ENCODE measurements at regions not wholly inside any gene's neighbourhood (a gene's known extent, or its start where the extent isn't known, plus 50 kb on each side); places are given as distances from the start of the nearest gene placed in this dataset.
"Not testable (repeated sequence)": the region's sequence is repeated elsewhere in the genome, so short reads cannot be mapped to it uniquely, and the experiment has no call there.

DNA sequence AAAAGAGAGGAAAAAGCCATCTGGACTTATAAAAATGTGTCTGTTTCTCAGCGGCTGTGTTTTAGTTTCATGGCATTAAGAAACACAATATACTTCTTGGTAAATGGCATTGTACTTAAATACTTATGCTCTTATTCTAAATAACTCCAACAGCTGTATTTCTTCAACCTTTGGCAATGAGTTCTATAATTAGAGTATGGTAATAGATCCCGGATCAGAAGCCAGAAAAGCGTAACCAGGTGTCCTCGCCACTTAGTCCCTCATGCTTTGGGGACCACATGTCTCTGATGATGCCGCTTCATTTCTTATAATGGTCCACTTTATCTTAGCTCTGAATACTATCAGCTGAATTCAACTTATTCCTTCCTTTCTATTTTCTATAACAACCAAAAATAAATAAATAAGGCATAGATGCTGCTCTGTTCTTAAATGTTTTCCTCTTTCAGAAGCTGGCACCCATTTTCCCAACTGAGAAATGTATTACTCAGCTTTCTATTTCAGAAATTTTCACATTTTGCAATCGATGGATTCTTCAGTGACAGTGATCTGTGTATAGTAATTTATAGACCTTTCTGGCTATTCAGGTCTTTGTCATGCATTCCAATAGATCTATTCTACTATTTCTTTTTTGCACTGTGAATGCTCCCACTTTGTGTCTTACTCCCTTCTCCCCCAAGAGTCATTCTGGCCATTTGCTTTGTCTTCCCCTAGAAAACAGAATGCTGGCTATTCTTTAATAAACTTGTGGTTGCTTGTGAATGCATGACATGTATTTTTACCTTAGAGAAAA, 87.6 kb upstream of the KBTBD8 start:
- no peak for FAIRE-seq
- DNase-seq (ENCODE audit: insufficient read length, low spot score) = no peak
- TF ChIP-seq POLR2A (IDR thresholded peaks at IDR 0.05; ENCODE audit: low read depth, low read length) = no peak

DNA sequence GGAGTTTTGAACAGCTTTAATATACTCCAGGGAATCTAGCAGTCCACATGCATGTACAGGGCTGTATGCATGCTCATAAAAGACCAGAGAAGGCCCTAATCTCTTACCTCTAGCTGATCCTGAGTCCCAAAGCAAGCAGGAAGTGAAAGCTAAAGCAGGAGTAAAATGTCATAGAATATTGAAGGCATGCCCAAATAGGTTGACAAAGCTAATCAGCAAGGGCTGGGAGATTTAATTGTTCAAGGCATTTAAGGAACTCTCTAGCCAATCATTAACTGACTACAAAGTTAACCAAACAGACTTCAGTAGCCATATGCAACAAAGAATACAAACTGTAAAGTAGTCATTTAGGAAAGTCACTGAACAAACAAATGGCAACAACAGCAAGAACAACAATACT, 85.8 kb upstream of the KBTBD8 start:
- no peak for TF ChIP-seq POLR2A (IDR thresholded peaks at IDR 0.05; ENCODE audit: low read depth, low read length)
- DNase-seq (ENCODE audit: insufficient read length, low spot score) (no peak), FAIRE-seq (no peak)

DNA sequence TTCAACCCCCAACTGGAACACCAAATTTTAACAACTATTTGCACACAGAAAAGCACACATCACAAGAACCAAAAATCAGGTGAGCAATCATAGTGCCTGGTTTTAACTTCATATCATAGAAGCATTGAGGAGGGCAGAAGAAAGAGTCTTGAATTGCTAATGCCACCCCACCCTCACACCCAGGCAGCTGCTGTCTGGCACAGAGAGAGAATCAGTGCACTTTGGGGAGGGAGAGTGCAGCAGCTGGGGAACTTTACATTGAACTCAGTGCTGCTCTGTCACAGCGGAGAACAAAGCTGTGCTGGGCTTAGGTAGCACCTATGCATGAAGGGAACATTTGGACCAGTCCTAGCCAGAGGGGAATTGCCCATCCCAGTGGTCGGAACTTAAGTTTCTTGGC, 76.0 kb upstream of the KBTBD8 start:
- no peak for FAIRE-seq
- no peak for DNase-seq (ENCODE audit: insufficient read length, low spot score)
- no peak for TF ChIP-seq POLR2A (IDR thresholded peaks at IDR 0.05; ENCODE audit: low read depth, low read length)

- no peak for TF ChIP-seq POLR2A (IDR thresholded peaks at IDR 0.05; ENCODE audit: low read depth, low read length)
- no peak for DNase-seq (ENCODE audit: insufficient read length, low spot score)
- no peak for FAIRE-seq
These were observed 74.1 kb upstream of the KBTBD8 start for GRCh38 chr3:66923969-66924368.

DNA sequence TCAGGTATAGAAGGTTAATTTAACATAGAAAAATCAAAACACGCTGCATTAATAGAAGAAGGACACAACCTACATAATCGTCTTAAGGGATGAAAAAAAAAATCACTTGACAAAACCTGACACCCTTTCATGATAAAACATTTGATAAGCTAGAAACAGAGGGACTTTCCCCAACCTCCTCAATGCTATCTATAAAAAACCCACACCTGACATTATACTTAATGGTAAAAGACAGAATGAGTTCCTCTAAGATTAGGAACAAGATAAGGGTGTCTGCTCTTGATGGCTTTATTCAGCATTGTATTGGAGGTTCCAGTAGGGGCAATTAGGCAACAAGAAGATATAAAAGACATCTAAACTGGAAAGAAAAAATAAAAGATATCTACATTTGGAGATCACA, 69.9 kb upstream of the KBTBD8 start:
- no peak for TF ChIP-seq POLR2A (IDR thresholded peaks at IDR 0.05; ENCODE audit: low read depth, low read length)
- no peak for DNase-seq (ENCODE audit: insufficient read length, low spot score)
- no peak for FAIRE-seq

- DNase-seq (ENCODE audit: insufficient read length, low spot score) (no peak), FAIRE-seq (no peak)
- TF ChIP-seq POLR2A (IDR thresholded peaks at IDR 0.05; ENCODE audit: low read depth, low read length) = no peak
These were observed 66.8 kb upstream of the KBTBD8 start for GRCh38 chr3:66931291-66931690.

DNA sequence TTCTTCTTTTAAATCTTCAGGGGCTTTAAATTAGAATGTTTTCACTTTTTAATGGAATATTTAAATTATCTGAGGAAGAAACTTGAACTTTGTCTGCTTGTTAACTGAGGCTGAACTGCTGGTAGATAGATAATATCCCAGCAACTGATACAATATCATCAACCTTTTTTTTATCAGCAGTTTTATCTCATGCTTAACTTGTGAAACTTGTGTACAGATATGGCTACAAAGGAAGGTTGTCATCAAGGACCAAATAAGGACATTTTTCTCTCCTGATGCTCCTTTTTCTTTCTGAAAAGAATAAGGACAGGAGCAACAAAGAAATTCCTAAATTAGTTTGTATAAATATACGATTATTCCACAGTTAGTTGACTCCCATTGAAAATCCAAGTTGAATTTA, 66.4 kb upstream of the KBTBD8 start:
- FAIRE-seq = no peak
- DNase-seq (ENCODE audit: insufficient read length, low spot score) = no peak
- TF ChIP-seq POLR2A (IDR thresholded peaks at IDR 0.05; ENCODE audit: low read depth, low read length) = no peak

DNA sequence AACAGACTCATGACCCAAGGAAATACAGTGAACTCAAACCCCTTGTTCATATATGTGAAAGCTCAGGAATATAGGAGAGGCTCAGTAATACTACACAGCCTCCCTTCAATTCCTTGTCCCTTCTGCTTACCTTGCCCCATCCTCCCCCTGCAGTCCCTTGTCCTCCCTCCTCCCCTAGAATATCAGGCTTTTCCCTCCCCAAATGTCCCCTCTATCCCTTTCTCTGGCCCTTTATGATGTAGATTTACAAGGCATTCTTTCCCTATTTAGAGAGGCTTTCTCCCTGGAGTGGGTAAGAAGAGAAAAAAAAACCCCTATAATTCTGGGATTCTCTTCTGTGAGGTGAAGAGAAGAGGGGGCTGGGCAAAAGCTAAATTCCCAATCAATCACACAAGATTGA, 64.9 kb upstream of the KBTBD8 start:
- DNase-seq (ENCODE audit: insufficient read length, low spot score) (no peak), FAIRE-seq (no peak)
- TF ChIP-seq POLR2A (IDR thresholded peaks at IDR 0.05; ENCODE audit: low read depth, low read length) = no peak

GRCh38 chr3:66934041-66934440, 64.1 kb upstream of the KBTBD8 start:
- TF ChIP-seq POLR2A (IDR thresholded peaks at IDR 0.05; ENCODE audit: low read depth, low read length) = no peak
- no peak for DNase-seq (ENCODE audit: insufficient read length, low spot score)
- FAIRE-seq = no peak

- TF ChIP-seq POLR2A (IDR thresholded peaks at IDR 0.05; ENCODE audit: low read depth, low read length) = no peak
- DNase-seq (ENCODE audit: insufficient read length, low spot score) (no peak), FAIRE-seq (no peak)
These were observed 63.4 kb upstream of the KBTBD8 start for GRCh38 chr3:66934725-66935124.

GRCh38 chr3:66937041-66937440, 61.1 kb upstream of the KBTBD8 start:
- FAIRE-seq = peak; percentile 52
- DNase-seq (ENCODE audit: insufficient read length, low spot score) = not testable (repeated sequence)

GRCh38 chr3:66938338-66938963, 59.7 kb upstream of the KBTBD8 start:
- no peak for TF ChIP-seq POLR2A (IDR thresholded peaks at IDR 0.05; ENCODE audit: low read depth, low read length)
- peak; percentile 6 for DNase-seq (ENCODE audit: insufficient read length, low spot score)
- FAIRE-seq = peak; percentile 45

- FAIRE-seq = no peak
- DNase-seq (ENCODE audit: insufficient read length, low spot score) = no peak
- TF ChIP-seq POLR2A (IDR thresholded peaks at IDR 0.05; ENCODE audit: low read depth, low read length) = no peak
These were observed 50.1 kb upstream of the KBTBD8 start for GRCh38 chr3:66948041-66948440.

All from H54 (cell line).